ENCODE measurements at regions not wholly inside any gene's neighbourhood (a gene's known extent, or its start where the extent isn't known, plus 50 kb on each side); places are given as distances from the start of the nearest gene placed in this dataset.
"Not testable (repeated sequence)": the region's sequence is repeated elsewhere in the genome, so short reads cannot be mapped to it uniquely, and the experiment has no call there.

GRCh38 chr18:1528964-1529509 lies 624.4 kb downstream of the ADCYAP1 start:
- no peak for TF ChIP-seq CTCF (conservative IDR thresholded peaks at IDR 0.05; ENCODE audit: low read length)
- no peak for DNase-seq (ENCODE audit: low read depth)
- no peak overlapping the region for H3K4me3 ChIP-seq (ENCODE audit: low read length)

- TF ChIP-seq CTCF (conservative IDR thresholded peaks at IDR 0.05; ENCODE audit: low read length) = no peak
- DNase-seq (ENCODE audit: low read depth) = no peak
- no peak overlapping the region for H3K4me3 ChIP-seq (ENCODE audit: low read length)
Measured at GRCh38 chr18:1530650-1531049, 626.0 kb downstream of the ADCYAP1 start.

- no peak for TF ChIP-seq CTCF (conservative IDR thresholded peaks at IDR 0.05; ENCODE audit: low read length)
- H3K4me3 ChIP-seq (ENCODE audit: low read length) = no peak overlapping the region
- no peak for DNase-seq (ENCODE audit: low read depth)
Measured at GRCh38 chr18:1539276-1539675, 634.6 kb downstream of the ADCYAP1 start.

DNA sequence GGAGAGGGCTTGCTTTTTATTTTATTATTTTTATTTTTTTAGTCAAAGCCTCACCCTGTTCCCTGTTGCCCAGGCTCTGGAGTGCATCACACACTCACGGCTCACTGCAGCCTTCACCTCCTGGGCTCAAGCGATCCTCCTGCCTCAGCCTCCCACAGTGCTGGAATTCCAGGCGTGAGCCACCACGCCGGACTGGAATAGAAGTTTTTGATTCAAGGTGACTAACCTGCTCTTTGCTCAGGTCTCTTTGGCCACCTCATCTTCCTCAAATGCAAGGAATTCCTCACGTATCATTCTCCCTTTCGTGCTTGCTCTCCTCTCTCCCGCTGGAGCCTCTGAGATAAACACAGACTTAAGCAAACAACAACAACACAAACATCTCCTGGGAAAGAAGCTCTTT lies 636.8 kb downstream of the ADCYAP1 start:
- no peak for TF ChIP-seq CTCF (conservative IDR thresholded peaks at IDR 0.05; ENCODE audit: low read length)
- no peak for DNase-seq (ENCODE audit: low read depth)
- no peak overlapping the region for H3K4me3 ChIP-seq (ENCODE audit: low read length)

DNA sequence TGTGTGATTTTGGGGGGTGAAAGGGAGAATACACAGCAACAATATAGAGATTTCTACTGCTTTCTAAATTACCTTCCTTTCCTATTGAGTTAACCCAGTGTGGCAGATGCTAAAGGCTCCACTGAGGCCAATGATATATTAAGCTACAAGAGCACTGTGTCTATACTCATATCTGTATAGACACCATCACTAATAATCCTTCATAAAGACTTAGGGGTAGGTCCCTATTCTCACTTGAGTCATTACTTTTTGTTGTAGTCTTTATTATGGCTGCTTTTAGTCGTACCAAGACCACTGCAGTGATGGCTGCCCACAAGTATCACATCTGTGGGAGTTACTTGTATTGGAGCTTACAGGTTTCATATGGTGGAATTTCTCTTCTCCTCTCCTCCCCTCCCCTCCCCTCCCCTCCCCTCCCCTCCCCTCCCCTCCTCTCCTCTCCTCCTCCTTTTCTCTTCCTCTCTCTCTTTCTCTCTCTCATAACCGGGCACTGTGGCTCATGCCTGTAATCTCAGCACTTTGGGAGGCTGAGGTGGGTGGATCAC lies 637.6 kb downstream of the ADCYAP1 start:
- no peak overlapping the region for H3K4me3 ChIP-seq (ENCODE audit: low read length)
- no peak for TF ChIP-seq CTCF (conservative IDR thresholded peaks at IDR 0.05; ENCODE audit: low read length)
- DNase-seq (ENCODE audit: low read depth) = no peak

DNA sequence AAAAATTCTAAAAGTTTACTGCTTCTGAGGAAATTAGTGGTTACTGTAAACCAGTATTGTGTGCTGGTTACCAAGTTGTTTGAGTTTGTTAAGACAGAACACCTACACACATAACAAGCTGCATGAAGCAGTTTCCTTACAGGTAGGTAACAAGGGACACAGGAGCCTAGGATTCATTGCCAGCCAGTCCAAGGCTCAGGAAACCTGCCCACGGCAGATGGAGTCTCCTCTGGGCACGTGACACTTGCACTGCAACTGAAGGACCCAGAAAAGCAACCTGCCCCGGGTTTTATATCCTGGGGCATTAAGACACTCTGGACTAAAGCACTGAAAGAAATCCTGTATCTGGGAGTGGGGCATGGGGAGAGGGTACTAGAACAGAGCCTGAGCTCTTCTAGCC lies 639.3 kb downstream of the ADCYAP1 start:
- H3K4me3 ChIP-seq (ENCODE audit: low read length) = no peak overlapping the region
- TF ChIP-seq CTCF (conservative IDR thresholded peaks at IDR 0.05; ENCODE audit: low read length) = no peak
- DNase-seq (ENCODE audit: low read depth) = no peak

- not testable (repeated sequence) for H3K4me3 ChIP-seq (ENCODE audit: low read length); DNase-seq (ENCODE audit: low read depth)
Measured at GRCh38 chr18:1557711-1558110, 653.0 kb downstream of the ADCYAP1 start.

- H3K4me3 ChIP-seq (ENCODE audit: low read length) = no peak overlapping the region
- no peak for TF ChIP-seq CTCF (conservative IDR thresholded peaks at IDR 0.05; ENCODE audit: low read length)
- DNase-seq (ENCODE audit: low read depth) = no peak
Measured at GRCh38 chr18:1559563-1559962, 654.9 kb downstream of the ADCYAP1 start.

Measured in AG10803 (cell line).